Aorta (tissue), 5 donors: ENCODE measurements at regions not wholly inside any gene's neighbourhood (a gene's known extent, or its start where the extent isn't known, plus 50 kb on each side); places are given as distances from the start of the nearest gene placed in this dataset.

ENCODE experiments used
- ATAC-seq: fragments of 200-7000 bp; cut with Tn5 transposase; one replicate; pipeline ENCODE4 v1.9.1; 2022; ENCODE audit warnings: moderate library complexity; ENCODE audit not compliant: low FRiP score
- DNase-seq, 2 donors: peaks; one replicate each; pipeline ENCODE4 v3.0.0-alpha.2; 2020
- H3K27ac ChIP-seq, 2 donors: one replicate each; pipeline ENCODE4 v1.5.1; 2013; ENCODE audit warnings: low read length in 2 of 2, mild to moderate bottlenecking in 2 of 2, moderate library complexity in 2 of 2, control low read depth in 1 of 2, inconsistent platforms in 1 of 2, low read depth in 1 of 2
- H3K27me3 ChIP-seq, 2 donors: one replicate each; pipeline ENCODE4 v1.6.1; 2013; ENCODE audit warnings: control low read depth in 1 of 2, low read length in 1 of 2, mild to moderate bottlenecking in 1 of 2, moderate library complexity in 1 of 2; ENCODE audit not compliant: insufficient read depth in 2 of 2, control insufficient read depth in 1 of 2
- H3K36me3 ChIP-seq, 2 donors: one replicate each; pipeline ENCODE4 v1.6.1; 2013; ENCODE audit warnings: control low read depth in 1 of 2, low read length in 1 of 2, mild to moderate bottlenecking in 1 of 2; ENCODE audit not compliant: insufficient read depth in 2 of 2, control insufficient read depth in 1 of 2
- H3K4me1 ChIP-seq, 2 donors: one replicate each; pipeline ENCODE4 v1.6.1; 2013; ENCODE audit warnings: low read length in 2 of 2, control low read depth in 1 of 2, mild to moderate bottlenecking in 1 of 2, moderate library complexity in 1 of 2; ENCODE audit not compliant: insufficient read depth in 2 of 2, control insufficient read depth in 1 of 2
- H3K4me3 ChIP-seq, 2 donors: one replicate each; pipeline ENCODE4 v1.5.1; 2013; ENCODE audit warnings: low read length in 2 of 2, control low read depth in 1 of 2, mild to moderate bottlenecking in 1 of 2
- H3K9me3 ChIP-seq: one replicate; pipeline ENCODE4 v1.6.1; 2013; ENCODE audit warnings: mild to moderate bottlenecking, low read length; ENCODE audit not compliant: control insufficient read depth
- WGBS, 2 donors: extraction: QIAGEN DNeasy Blood & Tissue Kit; methylation state at CpG; one replicate each; pipeline ENCODE4 v1.1.7; 2013; 5-methylcytosine and 5-hydroxymethylcytosine counted together
- intact Hi-C, 2 donors: fragments of 100-400 bp; cut with DNase I; formaldehyde crosslinking; loops; one replicate each; pipeline versions ENCODE4 v1.14.2 to v1.15.0; 2022
- donor health status: healthy with polysubstance abuse.
- donor health status: Bipolar disorder and iron deficiency.
- donor health status: DM: no; HTN: no; CAD: no.
- donor health status: DM: no; HTN: no; CAD: no.
- donor health status: DM: yes; HTN: yes; CAD: no.

DNA sequence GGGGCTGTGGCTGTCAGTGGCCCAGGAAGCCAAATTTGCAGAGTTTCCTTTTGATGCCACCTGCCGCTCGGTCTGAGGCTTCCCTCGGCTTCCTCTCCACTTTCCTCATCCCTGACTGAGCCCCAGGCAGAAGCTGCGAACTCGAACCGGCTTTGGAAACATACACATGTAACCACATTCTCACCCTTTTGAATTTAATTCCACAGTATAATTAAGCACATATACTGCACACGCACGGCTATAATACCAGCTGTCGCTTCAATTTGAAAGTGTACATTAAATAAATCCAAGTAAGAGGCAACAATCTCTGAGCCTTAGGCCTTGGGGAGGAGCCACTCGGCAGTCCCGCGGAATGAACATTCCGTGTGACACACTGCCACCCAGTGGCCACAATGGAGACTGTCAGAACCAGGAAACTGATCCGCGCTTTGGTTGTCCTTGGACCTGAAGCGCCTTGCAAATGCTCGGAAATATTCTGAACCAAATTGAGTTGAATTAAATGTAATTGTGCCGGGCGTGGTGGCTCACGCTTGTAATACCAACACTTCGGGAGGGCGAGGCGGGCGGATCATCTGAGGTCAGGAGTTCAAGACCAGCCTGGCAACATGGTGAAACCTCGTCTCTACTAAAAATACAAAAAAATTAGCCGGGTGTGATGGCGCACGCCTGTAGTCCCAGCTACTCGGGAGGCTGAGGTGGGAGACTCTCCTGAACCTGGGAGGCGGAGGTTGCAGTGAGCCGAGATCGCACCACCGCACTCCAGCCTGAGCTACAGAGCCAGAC lies 117.9 kb upstream of the TMPO start:
- H3K27ac ChIP-seq, result no peak overlapping the region
- peak; percentile 96 for ATAC-seq
- intact Hi-C loops, result no loop called here

DNA sequence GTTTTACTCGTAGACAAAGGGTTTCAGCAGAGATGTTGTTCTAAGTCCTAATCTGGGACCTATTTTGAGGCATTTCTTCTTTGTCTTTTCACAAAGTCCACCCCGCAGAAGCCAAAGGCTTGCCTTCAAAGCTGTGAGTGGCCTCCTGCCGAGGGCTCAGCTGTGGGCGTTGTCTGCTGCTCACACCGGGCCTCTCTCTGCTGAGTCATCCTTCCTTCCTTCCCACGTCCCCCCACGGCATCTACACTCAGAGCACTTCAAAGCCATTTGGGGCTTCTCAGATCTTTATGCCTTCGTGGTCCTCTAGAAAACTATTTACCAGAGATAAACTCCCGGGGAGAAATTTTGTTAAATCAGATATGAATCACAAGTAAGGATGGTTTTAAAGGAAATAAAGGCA lies 115.9 kb upstream of the TMPO start:
- no peak overlapping the region for H3K27ac ChIP-seq
- H3K36me3 ChIP-seq, result no peaks in the 10 kb centered on the region
- H3K9me3 ChIP-seq, result no peaks in the 10 kb centered on the region
- no peak overlapping the region for H3K4me3 ChIP-seq
- intact Hi-C loops, result no loop called here
- DNase-seq, result no peak
- 40 to 41% methylated on average over 9 of the region's 9 CpGs for WGBS, 2 donors
- no peak for ATAC-seq
- no peaks in the 10 kb centered on the region for H3K27me3 ChIP-seq
- H3K4me1 ChIP-seq, result no peaks in the 10 kb centered on the region

More for the DNA sequence above, 117.9 kb upstream of the TMPO start:
- Histone ChIP-seq H3K4me1 (no peaks in the 10 kb centered on the region), H3K4me3 (peak overlapping the region; percentile 22 to 37), H3K27me3 (no peaks in the 10 kb centered on the region), H3K36me3 (no peaks in the 10 kb centered on the region), H3K9me3 (no peaks in the 10 kb centered on the region)
- WGBS, 2 donors, result 19% methylated on average over 33 of the region's 33 CpGs
- DNase-seq, result peak; percentile 87 to 92

DNA sequence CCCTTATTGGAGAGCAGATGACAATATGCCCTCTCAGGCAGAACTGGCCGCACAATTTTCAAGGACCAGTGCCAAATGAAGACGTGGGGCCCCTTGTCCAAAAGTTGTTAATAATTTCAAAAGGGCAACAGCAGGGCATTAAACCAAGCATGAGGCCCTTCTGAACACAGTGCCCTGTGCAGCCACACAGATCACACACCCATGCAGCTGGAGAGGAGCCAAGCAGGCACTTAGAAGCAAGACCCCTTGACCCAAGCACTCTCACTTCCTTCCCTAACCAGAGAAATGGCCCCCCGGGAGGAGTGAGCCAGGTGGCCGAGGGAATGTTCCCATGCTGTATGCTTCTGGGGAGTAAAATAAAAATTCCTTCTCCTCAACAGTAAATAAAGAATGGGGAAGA lies 114.0 kb upstream of the TMPO start:
- WGBS, 2 donors, result 46 to 61% methylated on average over 4 of the region's 4 CpGs
- no peak for ATAC-seq
- no peaks in the 10 kb centered on the region for H3K27me3 ChIP-seq
- no peak overlapping the region for H3K4me3 ChIP-seq
- intact Hi-C loops, result no loop called here
- no peaks in the 10 kb centered on the region for H3K4me1 ChIP-seq
- H3K27ac ChIP-seq, result no peak overlapping the region
- no peaks in the 10 kb centered on the region for H3K36me3 ChIP-seq
- H3K9me3 ChIP-seq, result no peaks in the 10 kb centered on the region
- no peak for DNase-seq

DNA sequence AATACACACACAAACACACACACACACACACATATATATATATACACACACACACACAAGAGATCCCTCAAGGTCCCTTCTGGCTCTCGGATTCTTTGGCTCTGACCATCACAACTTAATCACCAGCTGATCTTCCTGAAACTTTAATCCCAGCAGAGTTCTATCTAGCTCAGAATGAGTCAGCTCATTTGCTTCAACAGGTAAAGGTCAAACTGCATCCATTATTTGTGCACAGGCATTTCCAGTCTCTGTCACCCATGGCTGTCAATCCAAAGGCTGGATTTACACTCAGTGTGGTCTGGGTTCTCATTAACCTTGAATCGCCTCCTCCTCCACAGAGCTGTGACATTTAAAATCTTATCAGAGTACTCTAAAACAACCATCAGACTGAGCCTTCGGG lies 113.3 kb upstream of the TMPO start:
- Histone ChIP-seq H3K27ac (no peak overlapping the region), H3K4me1 (no peaks in the 10 kb centered on the region), H3K27me3 (no peaks in the 10 kb centered on the region), H3K4me3 (no peak overlapping the region), H3K9me3 (peaks cover under 1% of the 10 kb centered on the region), H3K36me3 (no peaks in the 10 kb centered on the region)
- intact Hi-C loops, result no loop called here
- WGBS, 2 donors, result 84 to 85% methylated on average over 3 of the region's 3 CpGs
- ATAC-seq, result no peak
- no peak for DNase-seq

DNA sequence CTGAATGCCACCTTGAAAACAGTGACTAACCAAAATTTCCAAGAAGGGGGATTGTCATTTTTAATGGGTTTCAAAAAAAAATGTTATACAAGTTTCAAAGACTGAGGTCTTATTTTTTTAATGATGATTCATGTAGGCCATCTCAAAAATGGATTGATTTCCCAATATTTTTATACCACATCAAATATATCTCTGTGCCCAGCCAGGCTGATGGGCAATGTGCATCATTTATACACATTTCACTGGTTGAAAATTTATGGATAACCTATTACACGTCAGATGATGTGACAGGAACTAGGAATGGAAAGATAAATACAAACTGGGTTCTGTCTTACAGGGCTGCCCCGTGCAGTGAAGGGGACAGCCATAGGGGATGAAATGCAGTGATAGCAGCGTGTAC lies 112.7 kb upstream of the TMPO start:
- Histone ChIP-seq H3K27me3 (no peaks in the 10 kb centered on the region), H3K4me3 (no peak overlapping the region), H3K27ac (no peak overlapping the region), H3K9me3 (peaks cover 5% of the 10 kb centered on the region), H3K36me3 (no peaks in the 10 kb centered on the region), H3K4me1 (no peaks in the 10 kb centered on the region)
- intact Hi-C loops, result no loop called here
- WGBS, 2 donors, result 81 to 86% methylated on average over 3 of the region's 3 CpGs
- no peak for DNase-seq
- no peak for ATAC-seq

DNA sequence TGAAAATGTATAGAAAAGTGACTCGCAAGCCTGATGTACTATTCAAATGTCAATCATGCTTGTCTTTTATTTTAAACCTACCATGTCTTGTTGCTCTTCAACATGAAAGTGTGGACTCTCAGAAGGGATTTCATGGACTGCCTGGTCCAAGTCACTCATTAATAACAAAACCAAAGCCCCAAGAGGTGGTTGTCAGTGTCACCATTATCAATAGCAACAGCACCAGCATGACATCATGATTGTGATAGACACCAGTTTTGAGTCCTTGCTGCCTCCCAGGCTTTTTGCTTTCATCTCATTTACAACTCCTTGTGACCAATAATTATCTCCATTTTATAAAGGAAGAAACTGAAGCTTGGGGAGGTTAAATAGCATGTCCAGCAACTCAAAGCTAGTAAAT lies 112.0 kb upstream of the TMPO start:
- H3K4me3 ChIP-seq, result no peak overlapping the region
- H3K27ac ChIP-seq, result no peak overlapping the region
- intact Hi-C loops, result no loop called here
- no peaks in the 10 kb centered on the region for H3K27me3 ChIP-seq
- 92 to 99% methylated on average over 1 of the region's 1 CpG for whole genome bisulfite sequencing, 2 donors
- ATAC-seq (no peak), DNase-seq (no peak)
- no peaks in the 10 kb centered on the region for H3K4me1 ChIP-seq
- H3K9me3 ChIP-seq, result peaks cover 5% of the 10 kb centered on the region
- H3K36me3 ChIP-seq, result no peaks in the 10 kb centered on the region

DNA sequence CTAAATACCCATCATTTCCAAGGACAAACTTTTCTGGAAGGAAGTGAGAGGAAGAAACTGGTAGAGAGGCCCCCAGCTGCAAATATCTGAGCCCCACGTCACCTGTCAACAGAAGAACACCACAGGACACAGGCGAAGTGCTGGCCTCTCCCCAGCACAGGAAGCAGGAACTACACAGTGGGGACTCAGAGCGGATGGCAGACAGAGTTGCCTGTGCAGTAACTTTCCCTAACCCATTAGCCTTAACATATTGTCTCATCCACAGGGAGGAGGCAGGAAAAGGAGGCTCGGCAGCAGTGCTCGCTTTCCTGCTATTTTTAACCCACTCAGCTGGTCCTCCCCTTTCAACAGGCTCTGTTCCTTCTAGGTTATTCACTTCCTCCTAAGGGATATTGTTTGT lies 111.5 kb upstream of the TMPO start:
- no peaks in the 10 kb centered on the region for H3K27me3 ChIP-seq
- ATAC-seq, result no peak
- peaks cover 5% of the 10 kb centered on the region for H3K9me3 ChIP-seq
- H3K4me3 ChIP-seq, result no peak overlapping the region
- H3K4me1 ChIP-seq, result no peaks in the 10 kb centered on the region
- WGBS, 2 donors, result 65 to 70% methylated on average over 5 of the region's 5 CpGs
- DNase-seq, result no peak
- intact Hi-C loops, result no loop called here
- H3K27ac ChIP-seq, result no peak overlapping the region
- no peaks in the 10 kb centered on the region for H3K36me3 ChIP-seq

DNA sequence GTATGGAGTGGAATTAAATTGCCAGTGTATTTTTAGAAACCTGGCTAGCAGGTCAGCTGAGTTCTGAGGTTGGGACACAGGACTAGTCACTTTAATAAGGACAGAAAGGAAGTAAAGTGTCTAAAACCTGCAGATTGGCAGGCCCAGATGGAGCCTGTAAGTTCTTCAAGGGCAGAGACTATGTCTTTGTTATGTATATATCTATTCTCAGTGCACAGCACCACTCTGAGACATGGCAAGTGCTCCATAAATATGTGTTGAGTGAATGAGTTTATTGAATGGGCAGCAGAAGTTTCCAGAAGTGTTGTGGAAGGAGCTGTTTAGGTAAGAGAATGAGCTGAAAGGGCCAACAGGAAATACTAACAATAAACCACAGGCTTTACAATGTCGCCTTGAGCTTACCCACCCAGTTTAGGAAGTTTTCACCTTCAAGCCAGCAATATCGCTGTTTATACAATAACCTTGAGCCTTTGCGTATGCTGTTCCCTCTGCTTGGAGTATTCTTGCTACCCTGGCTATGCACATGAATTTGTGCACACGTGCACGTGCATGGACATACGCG lies 109.5 kb upstream of the TMPO start:
- Histone ChIP-seq H3K36me3 (no peaks in the 10 kb centered on the region), H3K27ac (no peak overlapping the region), H3K4me3 (no peak overlapping the region), H3K4me1 (no peaks in the 10 kb centered on the region), H3K9me3 (peaks cover 5% of the 10 kb centered on the region), H3K27me3 (no peaks in the 10 kb centered on the region)
- WGBS, 2 donors, result 96 to 98% methylated on average over 7 of the region's 7 CpGs
- DNase-seq, result no peak
- intact Hi-C loops, result no loop called here
- ATAC-seq, result no peak

DNA sequence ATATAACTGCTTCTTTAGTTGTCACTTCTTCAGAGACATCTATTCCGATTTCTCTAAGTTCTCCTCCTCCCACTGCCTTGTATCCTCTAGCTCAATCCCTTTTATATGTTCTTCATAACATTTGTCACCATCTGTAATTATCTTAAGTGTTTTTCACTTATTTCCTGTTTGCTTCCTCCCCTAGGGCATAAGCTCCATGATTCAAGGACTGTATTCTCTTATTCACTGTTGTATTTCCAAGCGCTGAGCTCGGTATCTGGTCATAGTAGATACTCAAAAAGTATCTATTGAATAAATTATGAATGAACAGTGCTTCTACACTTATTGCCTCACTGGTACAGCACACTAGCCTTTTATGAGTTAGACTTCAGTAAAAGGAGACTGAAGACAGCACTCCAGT lies 109.0 kb upstream of the TMPO start:
- no peaks in the 10 kb centered on the region for H3K36me3 ChIP-seq
- no peak overlapping the region for H3K27ac ChIP-seq
- H3K4me1 ChIP-seq, result no peaks in the 10 kb centered on the region
- 95 to 97% methylated on average over 3 of the region's 3 CpGs for WGBS, 2 donors
- DNase-seq (no peak), ATAC-seq (no peak)
- intact Hi-C loops, result no loop called here
- H3K9me3 ChIP-seq, result peaks cover 5% of the 10 kb centered on the region
- H3K4me3 ChIP-seq, result no peak overlapping the region
- no peaks in the 10 kb centered on the region for H3K27me3 ChIP-seq
